Immature natural killer cell (primary cell): ENCODE measurements at regions not wholly inside any gene's neighbourhood (a gene's known extent, or its start where the extent isn't known, plus 50 kb on each side); places are given as distances from the start of the nearest gene placed in this dataset.

Source experiments
- DNase-seq, 3 donors: peaks; one replicate each; pipeline ENCODE4 v3.0.0; 2022; ENCODE audit warnings: mixed read lengths in 1 of 3
- H3K27ac Mint-ChIP-seq, 6 donors: one replicate each; pipeline ENCODE4 v1.8.0; 2020; ENCODE audit warnings: mixed read lengths in 6 of 6, mild to moderate bottlenecking in 5 of 6, inconsistent platforms in 4 of 6, moderate library complexity in 3 of 6
- H3K27me3 Mint-ChIP-seq, 3 donors: one replicate each; pipeline ENCODE4 v1.8.0; 2020 to 2021; ENCODE audit warnings: low read depth in 3 of 3, mild to moderate bottlenecking in 3 of 3, mixed read lengths in 3 of 3, moderate library complexity in 3 of 3, inconsistent platforms in 1 of 3
- H3K36me3 Mint-ChIP-seq, 3 donors: one replicate each; pipeline ENCODE4 v1.8.0; 2020; ENCODE audit warnings: mixed read lengths in 3 of 3, inconsistent platforms in 2 of 3, mild to moderate bottlenecking in 2 of 3
- H3K4me1 Mint-ChIP-seq, 2 donors: one replicate each; pipeline ENCODE4 v1.8.0; 2020; ENCODE audit warnings: inconsistent platforms in 2 of 2, mild to moderate bottlenecking in 2 of 2, mixed read lengths in 2 of 2, moderate library complexity in 1 of 2
- H3K4me3 Mint-ChIP-seq, 5 donors: one replicate each; pipeline ENCODE4 v1.8.0; 2020; ENCODE audit warnings: mild to moderate bottlenecking in 5 of 5, mixed read lengths in 5 of 5, inconsistent platforms in 3 of 5, moderate library complexity in 3 of 5
- H3K9me3 Mint-ChIP-seq, 6 donors: one replicate each; pipeline ENCODE4 v1.8.0; 2020; ENCODE audit warnings: mild to moderate bottlenecking in 6 of 6, mixed read lengths in 6 of 6, inconsistent platforms in 4 of 6, moderate library complexity in 3 of 6

DNA sequence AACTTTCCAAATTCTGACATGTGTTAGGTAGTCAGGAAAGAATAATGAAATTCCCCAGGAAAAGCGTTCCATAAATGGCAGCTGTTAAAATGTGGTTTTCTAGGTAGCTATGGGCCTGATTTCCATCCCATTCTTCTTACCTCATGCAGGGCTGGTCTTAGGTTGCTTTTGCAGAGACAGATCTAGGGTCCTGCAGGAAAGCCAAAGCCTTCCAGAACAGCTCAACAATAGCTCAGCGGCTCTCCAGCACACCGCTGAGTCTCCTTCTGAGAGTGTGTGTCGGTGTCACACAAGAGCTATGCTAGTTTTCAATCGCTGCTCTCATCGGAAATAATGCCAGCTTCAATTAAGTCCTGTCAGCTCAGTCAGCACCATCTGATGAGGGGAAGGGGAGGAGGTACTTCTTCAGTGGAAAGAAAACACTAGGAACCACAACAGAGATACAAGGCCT is 106.7 kb downstream of the TMEM30B start:
- Mint-ChIP-seq H3K36me3 (no peaks in the 10 kb centered on the region), H3K4me3 (no peak overlapping the region), H3K9me3 (no peaks in the 10 kb centered on the region), H3K27ac (no peak overlapping the region), H3K4me1 (no peaks in the 10 kb centered on the region), H3K27me3 (peaks cover 1 to 13% (median 3%) of the 10 kb centered on the region in 3 donors)
- DNase-seq, result no peak

DNA sequence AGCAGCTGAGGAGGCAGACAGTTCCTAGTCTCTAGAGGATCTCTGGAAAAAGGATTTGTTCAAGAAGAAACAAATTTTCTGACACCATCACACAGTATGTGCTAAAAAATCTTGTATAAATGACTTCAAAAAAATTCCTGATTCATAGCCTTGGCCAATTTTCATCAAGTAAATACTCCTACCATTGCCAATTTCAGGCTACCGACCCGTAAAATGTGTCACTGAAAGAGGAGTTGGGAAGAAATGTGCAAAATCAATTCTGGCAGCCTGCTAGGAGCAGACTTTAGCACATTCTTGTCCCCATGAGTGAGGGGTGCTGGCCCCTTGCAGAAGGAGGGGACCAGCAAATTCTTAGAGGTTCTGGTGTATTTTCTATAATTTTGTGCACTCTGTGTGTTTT is 109.4 kb downstream of the TMEM30B start:
- Mint-ChIP-seq H3K27ac (no peak overlapping the region), H3K27me3 (peaks cover 1 to 11% (median 3%) of the 10 kb centered on the region in 3 donors), H3K4me1 (no peaks in the 10 kb centered on the region), H3K9me3 (no peaks in the 10 kb centered on the region), H3K36me3 (no peaks in the 10 kb centered on the region), H3K4me3 (no peak overlapping the region)
- no peak for DNase-seq

- Mint-ChIP-seq H3K4me1 (no peaks in the 10 kb centered on the region), H3K27me3 (peaks cover 1 to 7% (median 6%) of the 10 kb centered on the region in 3 donors), H3K4me3 (no peak overlapping the region), H3K9me3 (peaks cover 0 to 4% (median 0%) of the 10 kb centered on the region in 6 donors), H3K36me3 (no peaks in the 10 kb centered on the region), H3K27ac (no peak overlapping the region)
- no peak for DNase-seq
These were observed 113.0 kb downstream of the TMEM30B start for GRCh38 chr14:61168141-61168540.

DNA sequence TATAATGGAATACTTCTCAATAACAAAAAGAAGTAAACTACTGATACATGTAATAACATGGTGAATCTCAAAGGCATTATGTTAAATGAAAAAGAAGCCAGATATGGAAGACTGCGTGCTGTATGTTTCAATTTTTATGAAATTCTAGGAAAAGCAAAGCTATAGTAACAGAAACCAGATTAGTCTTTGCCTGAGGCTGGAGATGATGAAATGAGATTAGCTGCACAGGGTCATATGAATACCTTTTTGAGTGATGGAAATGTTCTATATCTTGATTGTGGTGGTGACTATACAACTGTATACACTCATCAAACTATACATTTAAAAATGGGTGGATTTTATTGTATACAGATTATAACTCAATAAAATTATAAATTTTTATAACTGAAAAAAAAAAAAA is 113.5 kb downstream of the TMEM30B start:
- no peak for DNase-seq
- Mint-ChIP-seq H3K27me3 (peaks cover 1 to 7% (median 6%) of the 10 kb centered on the region in 3 donors), H3K4me3 (no peak overlapping the region), H3K36me3 (no peaks in the 10 kb centered on the region), H3K4me1 (no peaks in the 10 kb centered on the region), H3K27ac (no peak overlapping the region), H3K9me3 (peaks cover 0 to 4% (median 0%) of the 10 kb centered on the region in 6 donors)

DNA sequence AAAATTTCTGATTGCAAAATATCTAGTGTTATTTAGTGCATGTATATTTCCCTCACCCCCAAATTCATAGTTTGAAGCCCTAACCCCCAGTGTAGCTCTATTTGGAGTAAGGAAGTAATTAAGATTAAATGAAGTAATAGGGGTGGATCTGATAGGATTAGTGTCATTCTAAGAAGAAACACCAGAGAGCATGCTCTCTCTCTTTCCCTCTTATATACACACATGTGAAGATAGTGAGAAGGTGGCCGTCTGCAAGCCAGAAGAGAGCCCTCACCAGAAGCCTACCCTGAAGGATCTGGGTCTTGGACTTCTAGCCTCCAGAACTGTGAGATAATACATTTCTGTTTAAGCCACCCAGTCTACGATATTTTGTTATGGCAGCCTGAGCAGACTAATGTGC is 120.3 kb downstream of the TMEM30B start:
- no peak for DNase-seq

GRCh38 chr14:61154641-61155040 is 126.5 kb downstream of the TMEM30B start:
- Mint-ChIP-seq H3K4me3 (no peak overlapping the region), H3K4me1 (no peaks in the 10 kb centered on the region), H3K27me3 (peaks cover 0 to 5% (median 4%) of the 10 kb centered on the region in 3 donors), H3K9me3 (peaks cover 0 to 4% (median 0%) of the 10 kb centered on the region in 6 donors), H3K36me3 (no peaks in the 10 kb centered on the region), H3K27ac (no peak overlapping the region)
- no peak for DNase-seq

More for the DNA sequence above, 120.3 kb downstream of the TMEM30B start:
- Mint-ChIP-seq H3K27me3 (peaks cover 0 to 23% (median 6%) of the 10 kb centered on the region in 3 donors), H3K4me1 (no peaks in the 10 kb centered on the region), H3K27ac (no peak overlapping the region), H3K4me3 (no peak overlapping the region), H3K36me3 (no peaks in the 10 kb centered on the region), H3K9me3 (peaks cover 0 to 4% (median 0%) of the 10 kb centered on the region in 6 donors)

DNA sequence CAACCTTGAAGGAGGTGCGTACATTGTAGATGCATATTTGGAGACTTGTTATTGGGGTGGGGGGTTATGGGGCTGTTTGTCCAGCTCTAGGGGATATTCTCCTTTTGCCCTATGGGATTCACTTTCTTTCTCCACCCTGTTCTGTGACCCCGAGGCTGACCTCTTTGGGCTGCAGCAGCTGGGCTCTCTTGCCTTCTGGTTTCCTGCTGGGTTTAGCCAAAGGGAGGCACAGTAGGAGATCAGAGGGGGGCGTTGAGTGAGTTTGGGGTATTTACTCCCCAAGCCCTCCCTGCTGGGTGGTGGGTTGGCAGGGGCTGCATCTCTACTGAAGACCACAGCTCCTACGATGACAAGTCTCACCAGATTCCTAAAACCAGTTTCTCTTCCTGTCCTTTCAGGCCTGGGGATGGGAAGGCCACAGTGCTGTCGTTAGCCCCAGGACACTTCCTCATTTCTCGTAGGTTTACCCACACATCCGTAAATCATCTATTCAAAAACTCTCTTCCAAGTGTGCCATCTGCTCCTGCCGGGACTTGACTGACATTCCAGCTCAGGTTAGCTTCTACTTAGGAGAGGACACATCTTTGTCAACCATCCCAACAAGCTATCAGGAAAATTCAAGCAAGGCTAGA is 127.1 kb downstream of the TMEM30B start:
- DNase-seq, result no peak
- H3K4me1 Mint-ChIP-seq, result no peaks in the 10 kb centered on the region
- H3K36me3 Mint-ChIP-seq, result no peaks in the 10 kb centered on the region
- H3K9me3 Mint-ChIP-seq, result peaks cover 0 to 4% (median 0%) of the 10 kb centered on the region in 6 donors
- peaks cover 0 to 5% (median 4%) of the 10 kb centered on the region in 3 donors for H3K27me3 Mint-ChIP-seq
- no peak overlapping the region for H3K27ac Mint-ChIP-seq
- H3K4me3 Mint-ChIP-seq, result no peak overlapping the region

DNA sequence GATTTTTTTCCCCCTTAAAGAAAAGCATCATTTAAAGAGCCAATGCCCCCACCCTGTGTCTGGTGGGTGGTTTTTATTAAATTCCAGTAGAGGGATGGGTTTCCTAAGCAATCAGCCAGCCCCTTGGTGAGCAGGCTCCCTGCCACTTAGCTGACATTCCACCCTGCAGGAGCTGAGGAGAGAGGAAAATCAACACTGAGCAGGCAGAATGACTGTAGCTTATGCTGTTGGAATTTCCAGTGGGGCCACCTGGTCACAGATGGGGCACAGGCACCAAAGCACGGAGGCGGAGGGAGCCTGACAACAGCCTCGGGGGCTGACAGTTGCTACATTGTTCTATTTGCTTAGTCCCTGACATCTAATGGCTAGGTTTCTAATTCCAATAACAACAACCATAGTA is 127.7 kb downstream of the TMEM30B start:
- no peaks in the 10 kb centered on the region for H3K4me1 Mint-ChIP-seq
- peaks cover 1 to 5% (median 4%) of the 10 kb centered on the region in 3 donors for H3K27me3 Mint-ChIP-seq
- H3K4me3 Mint-ChIP-seq, result no peak overlapping the region
- H3K9me3 Mint-ChIP-seq, result peaks cover 0 to 4% (median 0%) of the 10 kb centered on the region in 6 donors
- no peak for DNase-seq
- H3K36me3 Mint-ChIP-seq, result no peaks in the 10 kb centered on the region
- H3K27ac Mint-ChIP-seq, result no peak overlapping the region

DNA sequence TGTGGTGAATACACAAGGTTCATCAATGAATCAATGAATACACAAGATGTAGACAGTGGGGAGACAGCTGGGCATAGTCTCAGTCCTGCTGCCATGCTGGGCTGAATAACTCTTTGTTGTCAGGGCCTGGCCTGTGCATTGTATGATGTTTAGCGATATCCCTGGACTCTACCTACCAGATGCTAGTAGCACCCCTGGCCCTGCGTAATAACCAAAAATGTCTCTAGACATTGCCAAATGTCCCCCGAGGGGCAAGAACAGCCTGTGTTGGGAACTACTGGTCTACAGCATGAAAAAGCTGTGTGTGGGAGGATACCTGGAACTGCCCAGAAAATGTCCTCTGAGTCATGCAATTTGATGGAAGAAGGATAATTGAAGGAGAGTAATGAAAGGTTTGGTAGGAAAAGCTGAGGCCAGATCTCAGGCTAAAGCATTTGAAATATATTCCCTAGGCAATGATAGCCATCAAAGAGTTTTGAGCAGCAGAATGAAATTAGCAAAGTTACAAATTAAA is 128.2 kb downstream of the TMEM30B start:
- DNase-seq, result no peak
- Mint-ChIP-seq H3K4me1 (no peaks in the 10 kb centered on the region), H3K4me3 (no peak overlapping the region), H3K27ac (no peak overlapping the region), H3K9me3 (peaks cover 0 to 4% (median 0%) of the 10 kb centered on the region in 6 donors), H3K36me3 (no peaks in the 10 kb centered on the region), H3K27me3 (peaks cover 1 to 5% (median 4%) of the 10 kb centered on the region in 3 donors)

DNA sequence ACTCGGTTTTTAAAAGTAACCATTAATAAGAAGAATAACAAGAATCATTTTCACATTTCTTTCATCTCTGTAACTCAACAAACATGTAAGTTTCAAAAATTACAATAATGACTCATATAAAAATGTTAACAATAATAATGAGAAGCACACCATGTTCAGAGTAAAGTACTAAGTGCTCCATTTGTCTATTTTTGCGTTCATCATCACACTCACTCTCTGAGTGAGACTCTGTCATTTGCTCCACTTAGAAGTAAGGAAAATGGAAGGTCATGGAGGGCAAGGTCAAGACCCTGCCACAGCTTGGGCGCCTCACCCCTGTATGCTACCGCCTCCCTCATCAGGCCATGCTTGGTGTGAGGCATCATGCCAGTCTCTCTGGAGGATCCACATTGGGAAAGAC is 129.9 kb downstream of the TMEM30B start:
- no peaks in the 10 kb centered on the region for H3K4me1 Mint-ChIP-seq
- H3K4me3 Mint-ChIP-seq, result no peak overlapping the region
- peaks cover 1 to 5% (median 4%) of the 10 kb centered on the region in 3 donors for H3K27me3 Mint-ChIP-seq
- DNase-seq, result no peak
- no peak overlapping the region for H3K27ac Mint-ChIP-seq
- H3K9me3 Mint-ChIP-seq, result peaks cover 0 to 4% (median 0%) of the 10 kb centered on the region in 6 donors
- H3K36me3 Mint-ChIP-seq, result no peaks in the 10 kb centered on the region

DNA sequence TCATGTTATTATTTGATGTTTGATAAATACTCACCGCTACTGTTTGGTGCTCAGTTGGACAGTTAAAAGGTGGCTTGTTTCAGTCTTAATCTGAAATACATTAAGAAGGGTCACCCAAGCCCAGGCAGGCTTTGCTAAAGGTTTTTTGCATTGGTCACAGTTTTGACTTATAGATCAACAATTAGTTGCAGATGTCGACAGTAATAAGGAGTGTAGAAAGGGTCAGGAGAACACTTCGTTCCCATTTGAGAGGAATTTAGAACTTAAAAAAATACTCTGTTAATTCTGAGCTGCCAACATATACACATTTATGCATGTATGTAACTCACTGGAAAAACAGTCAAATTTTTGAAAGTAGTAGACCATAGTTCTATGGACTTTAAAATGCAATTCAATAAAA is 130.3 kb downstream of the TMEM30B start:
- Mint-ChIP-seq H3K9me3 (peaks cover 0 to 4% (median 0%) of the 10 kb centered on the region in 6 donors), H3K4me3 (no peak overlapping the region), H3K27me3 (peaks cover 1 to 5% (median 4%) of the 10 kb centered on the region in 3 donors), H3K4me1 (no peaks in the 10 kb centered on the region), H3K36me3 (no peaks in the 10 kb centered on the region), H3K27ac (no peak overlapping the region)
- DNase-seq, result no peak

- no peak overlapping the region for H3K27ac Mint-ChIP-seq
- H3K4me3 Mint-ChIP-seq, result no peak overlapping the region
- H3K36me3 Mint-ChIP-seq, result no peaks in the 10 kb centered on the region
- DNase-seq, result no peak
- H3K27me3 Mint-ChIP-seq, result peaks cover 1 to 5% (median 2%) of the 10 kb centered on the region in 3 donors
- H3K9me3 Mint-ChIP-seq, result peaks cover 0 to 4% (median 0%) of the 10 kb centered on the region in 6 donors
- H3K4me1 Mint-ChIP-seq, result no peaks in the 10 kb centered on the region
These were observed 131.2 kb downstream of the TMEM30B start for GRCh38 chr14:61149896-61150295.

DNA sequence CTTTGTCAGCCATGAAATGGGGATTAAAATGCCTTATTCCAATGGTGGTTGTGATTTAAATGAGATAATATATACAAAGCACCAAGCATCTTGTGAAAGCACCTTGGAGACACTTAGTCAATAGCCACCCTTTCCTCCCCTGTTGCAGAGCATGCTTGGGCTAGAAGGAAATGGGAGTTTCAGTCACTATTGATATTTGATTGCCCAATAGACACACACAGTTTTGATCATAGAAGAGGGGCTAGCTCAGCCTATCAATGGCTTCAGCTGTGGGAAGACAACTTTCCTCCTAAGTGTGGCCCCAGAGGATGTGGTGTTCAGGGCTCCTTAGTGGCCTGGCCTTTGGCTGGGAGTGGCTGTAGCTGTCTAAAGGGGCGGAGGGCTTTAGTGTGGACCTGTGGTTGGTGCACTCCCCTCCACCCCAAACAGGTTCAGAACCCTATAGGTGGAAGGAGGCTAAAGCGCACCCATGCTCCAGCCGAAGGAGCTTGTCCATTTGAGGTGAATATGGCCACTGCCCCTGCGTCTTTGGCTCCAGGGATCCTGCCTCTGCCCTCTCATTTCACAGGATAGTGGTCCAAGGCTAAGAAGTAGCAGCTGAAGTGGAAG is 132.3 kb downstream of the TMEM30B start:
- H3K9me3 Mint-ChIP-seq, result peaks cover 0 to 8% (median 4%) of the 10 kb centered on the region in 6 donors
- no peak for DNase-seq
- H3K27me3 Mint-ChIP-seq, result peaks cover 2 to 5% (median 3%) of the 10 kb centered on the region in 3 donors
- H3K27ac Mint-ChIP-seq, result no peak overlapping the region
- no peak overlapping the region for H3K4me3 Mint-ChIP-seq
- no peaks in the 10 kb centered on the region for H3K4me1 Mint-ChIP-seq
- H3K36me3 Mint-ChIP-seq, result peaks cover 0 to 4% (median 0%) of the 10 kb centered on the region in 3 donors

GRCh38 chr14:61147831-61148549 is 133.1 kb downstream of the TMEM30B start:
- H3K27ac Mint-ChIP-seq, result no peak overlapping the region
- peaks cover 0 to 9% (median 5%) of the 10 kb centered on the region in 6 donors for H3K9me3 Mint-ChIP-seq
- DNase-seq, result no peak
- peaks cover 0 to 4% (median 0%) of the 10 kb centered on the region in 3 donors for H3K36me3 Mint-ChIP-seq
- H3K27me3 Mint-ChIP-seq, result peaks cover 2 to 5% (median 3%) of the 10 kb centered on the region in 3 donors
- no peak overlapping the region for H3K4me3 Mint-ChIP-seq
- H3K4me1 Mint-ChIP-seq, result no peaks in the 10 kb centered on the region
